Liver (tissue), 8 donors: ENCODE measurements at regions not wholly inside any gene's neighbourhood (a gene's known extent, or its start where the extent isn't known, plus 50 kb on each side); places are given as distances from the start of the nearest gene placed in this dataset.

Experiments
- DNase-seq: peaks from one replicate; pipeline ENCODE4 v3.0.0-alpha.2; 2017; ENCODE audit warnings: low spot score
- H3K27ac ChIP-seq, 2 donors: one replicate each; pipeline ENCODE4 v1.7.0; 2013; ENCODE audit warnings: inconsistent platforms in 2 of 2, low read length in 2 of 2, control low read depth in 1 of 2, low read depth in 1 of 2, mild to moderate bottlenecking in 1 of 2
- H3K27me3 ChIP-seq, 4 donors: one replicate each; pipeline versions ENCODE4 v1.6.1 to v1.7.0; 2013; ENCODE audit warnings: low read length in 3 of 4, inconsistent platforms in 1 of 4, mild to moderate bottlenecking in 1 of 4, moderate library complexity in 1 of 4; ENCODE audit not compliant: control insufficient read depth in 4 of 4, insufficient read depth in 4 of 4
- H3K36me3 ChIP-seq, 4 donors: one replicate each; pipeline versions ENCODE4 v1.6.1 to v1.7.0; 2013; ENCODE audit warnings: low read length in 3 of 4, mild to moderate bottlenecking in 3 of 4, low read depth in 1 of 4, moderate library complexity in 1 of 4; ENCODE audit not compliant: control insufficient read depth in 4 of 4, insufficient read depth in 3 of 4
- H3K4me1 ChIP-seq, 4 donors: one replicate each; pipeline versions ENCODE4 v1.6.1 to v1.7.0; 2013; ENCODE audit warnings: low read length in 3 of 4, mild to moderate bottlenecking in 3 of 4, moderate library complexity in 1 of 4; ENCODE audit not compliant: control insufficient read depth in 4 of 4, insufficient read depth in 4 of 4
- H3K4me3 ChIP-seq, 3 donors: one replicate each; pipeline versions ENCODE4 v1.6.1 to v1.7.0; 2013; ENCODE audit warnings: low read length in 3 of 3, control low read depth in 1 of 3, low read depth in 1 of 3, mild to moderate bottlenecking in 1 of 3
- H3K9ac ChIP-seq, 2 donors: one replicate each; pipeline ENCODE4 v1.7.0; 2013; ENCODE audit warnings: low read length in 2 of 2, mild to moderate bottlenecking in 2 of 2, moderate library complexity in 2 of 2, control low read depth in 1 of 2, low read depth in 1 of 2
- H3K9me3 ChIP-seq, 4 donors: one replicate each; pipeline versions ENCODE4 v1.6.1 to v1.7.0; 2013; ENCODE audit warnings: low read length in 3 of 4; ENCODE audit not compliant: control insufficient read depth in 4 of 4
- FOXA2 ChIP-seq: IDR thresholded peaks from 2 replicates; pipeline ENCODE4 v1.6.1; 2016; ENCODE audit warnings: antibody characterized with exemption
- HNF4A ChIP-seq, 2 donors: conservative IDR thresholded peaks; 2 replicates each; pipeline ENCODE4 v1.6.1; 2016; ENCODE audit warnings: antibody characterized with exemption in 2 of 2, mild to moderate bottlenecking in 2 of 2
- JUND ChIP-seq, 2 donors: IDR thresholded peaks; 2 replicates each; pipeline ENCODE4 v1.6.1; 2016; ENCODE audit warnings: antibody characterized with exemption in 2 of 2
- REST ChIP-seq: IDR thresholded peaks from 2 replicates; pipeline ENCODE4 v1.6.1; 2016; ENCODE audit warnings: antibody characterized with exemption, mild to moderate bottlenecking
- SP1 ChIP-seq: IDR thresholded peaks from 2 replicates; pipeline ENCODE4 v1.6.1; 2018; ENCODE audit warnings: antibody characterized with exemption, mild to moderate bottlenecking
- ZBTB33 ChIP-seq: IDR thresholded peaks from 2 replicates; pipeline ENCODE4 v1.6.1; 2016; ENCODE audit warnings: antibody characterized with exemption
- WGBS: extraction: QIAGEN DNeasy Blood & Tissue Kit; methylation state at CpG from one replicate; pipeline ENCODE4 v1.1.7; 2013; 5-methylcytosine and 5-hydroxymethylcytosine counted together
- TF ChIP-seq, protein P1 (sequence below): fragments of 150-350 bp; IDR thresholded peaks from 2 replicates; pipeline ENCODE4 v1.5.1; 2017; ENCODE audit warnings: improper control_type of control experiment, low read depth, low read length; ENCODE audit not compliant: missing input control
- donor health status: healthy.
- donor health status: healthy.
- donor health status: healthy.
- donor health status: healthy.
- donor health status: healthy.

DNA sequence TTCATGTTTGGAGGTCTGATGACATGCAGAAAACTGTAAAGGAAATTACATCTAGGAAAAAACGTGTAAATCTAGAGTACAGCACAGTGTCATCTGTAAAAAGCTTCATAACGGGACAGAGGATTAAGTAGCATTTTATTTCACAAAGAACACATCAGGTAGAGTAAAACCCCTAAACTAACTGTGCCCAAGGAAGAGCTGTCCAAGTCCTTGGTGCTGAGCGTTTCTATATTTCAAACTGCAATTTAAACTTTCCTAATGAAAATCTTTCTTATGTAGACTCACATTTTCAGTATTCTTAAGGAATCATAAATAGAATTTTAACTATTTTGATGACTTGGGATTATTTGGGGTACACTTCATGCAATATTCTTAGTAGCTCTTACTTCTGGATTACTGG is 646.2 kb downstream of the IPMK start:
- Histone ChIP-seq H3K36me3 (no peaks in the 10 kb centered on the region), H3K9me3 (no peaks in the 10 kb centered on the region), H3K9ac (no peak overlapping the region), H3K4me3 (no peak overlapping the region), H3K4me1 (no peaks in the 10 kb centered on the region), H3K27me3 (no peaks in the 10 kb centered on the region), H3K27ac (no peak overlapping the region)
- TF ChIP-seq, protein P1, sequence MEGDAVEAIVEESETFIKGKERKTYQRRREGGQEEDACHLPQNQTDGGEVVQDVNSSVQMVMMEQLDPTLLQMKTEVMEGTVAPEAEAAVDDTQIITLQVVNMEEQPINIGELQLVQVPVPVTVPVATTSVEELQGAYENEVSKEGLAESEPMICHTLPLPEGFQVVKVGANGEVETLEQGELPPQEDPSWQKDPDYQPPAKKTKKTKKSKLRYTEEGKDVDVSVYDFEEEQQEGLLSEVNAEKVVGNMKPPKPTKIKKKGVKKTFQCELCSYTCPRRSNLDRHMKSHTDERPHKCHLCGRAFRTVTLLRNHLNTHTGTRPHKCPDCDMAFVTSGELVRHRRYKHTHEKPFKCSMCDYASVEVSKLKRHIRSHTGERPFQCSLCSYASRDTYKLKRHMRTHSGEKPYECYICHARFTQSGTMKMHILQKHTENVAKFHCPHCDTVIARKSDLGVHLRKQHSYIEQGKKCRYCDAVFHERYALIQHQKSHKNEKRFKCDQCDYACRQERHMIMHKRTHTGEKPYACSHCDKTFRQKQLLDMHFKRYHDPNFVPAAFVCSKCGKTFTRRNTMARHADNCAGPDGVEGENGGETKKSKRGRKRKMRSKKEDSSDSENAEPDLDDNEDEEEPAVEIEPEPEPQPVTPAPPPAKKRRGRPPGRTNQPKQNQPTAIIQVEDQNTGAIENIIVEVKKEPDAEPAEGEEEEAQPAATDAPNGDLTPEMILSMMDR = no peak
- peak; percentile 90 for TF ChIP-seq REST
- no peak for DNase-seq
- 59% methylated on average over 3 of the region's 3 CpGs for WGBS

GRCh38 chr10:57605948-57606485 is 661.7 kb downstream of the IPMK start:
- Histone ChIP-seq H3K9ac (no peak overlapping the region), H3K4me1 (no peaks in the 10 kb centered on the region), H3K27ac (no peak overlapping the region), H3K4me3 (no peak overlapping the region), H3K36me3 (no peaks in the 10 kb centered on the region), H3K27me3 (no peaks in the 10 kb centered on the region), H3K9me3 (no peaks in the 10 kb centered on the region)
- WGBS = 82% methylated on average over 4 of the region's 4 CpGs
- no peak for DNase-seq
- TF ChIP-seq HNF4A (conservative IDR thresholded peaks at IDR 0.05) = no peak

DNA sequence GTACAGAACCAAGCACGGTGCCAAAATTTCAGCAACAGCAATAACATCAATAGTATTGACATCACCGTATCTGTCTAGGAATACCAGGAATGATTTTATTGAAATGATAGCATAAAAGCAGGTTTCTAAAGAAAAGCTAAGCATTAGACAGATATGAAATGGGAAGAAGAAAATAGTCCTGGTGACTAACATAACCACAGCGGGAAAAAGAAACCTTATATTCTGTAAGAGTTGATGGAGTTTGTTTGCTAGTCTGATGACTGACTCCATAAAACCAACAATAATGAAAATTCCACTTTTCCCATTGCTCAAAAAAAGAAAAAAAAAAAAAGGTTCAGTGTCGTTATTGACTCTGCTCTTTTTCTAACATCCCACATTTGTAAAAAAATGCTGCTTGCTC is 668.3 kb downstream of the IPMK start:
- WGBS = 93% methylated on average over 4 of the region's 4 CpGs
- H3K9me3 ChIP-seq = no peaks in the 10 kb centered on the region
- H3K27ac ChIP-seq = no peak overlapping the region
- H3K9ac ChIP-seq = no peak overlapping the region
- TF ChIP-seq REST = no peak
- TF ChIP-seq JUND (IDR thresholded peaks at IDR 0.05) = no peak
- TF ChIP-seq ZBTB33 = no peak
- TF ChIP-seq SP1 = no peak
- no peak for TF ChIP-seq FOXA2
- H3K27me3 ChIP-seq = no peaks in the 10 kb centered on the region
- H3K4me1 ChIP-seq = no peaks in the 10 kb centered on the region
- H3K36me3 ChIP-seq = no peaks in the 10 kb centered on the region
- H3K4me3 ChIP-seq = no peak overlapping the region
- DNase-seq = no peak
